ENCODE measurements at regions not wholly inside any gene's neighbourhood (a gene's known extent, or its start where the extent isn't known, plus 50 kb on each side); places are given as distances from the start of the nearest gene placed in this dataset.

GRCh38 chr7:34382166-34382893 is 275.7 kb upstream of the NPSR1 start:
- no peak overlapping the region for H3K4me3 ChIP-seq (ENCODE audit: low read length in 2 of 2)

GRCh38 chr7:34385384-34385783 is 272.6 kb upstream of the NPSR1 start:
- no peaks in the 10 kb centered on the region for H3K27me3 ChIP-seq (ENCODE audit: control insufficient read depth in 1 of 2, insufficient read depth in 2 of 2, low read length in 2 of 2)
- H3K4me1 ChIP-seq (ENCODE audit: control insufficient read depth, insufficient read depth, low read length), result no peaks in the 10 kb centered on the region
- H3K36me3 ChIP-seq (ENCODE audit: control insufficient read depth in 2 of 2, insufficient read depth in 2 of 2, low read length in 2 of 2), result no peaks in the 10 kb centered on the region
- no peak overlapping the region for H3K4me3 ChIP-seq (ENCODE audit: low read length in 2 of 2)
- no peaks in the 10 kb centered on the region for H3K9me3 ChIP-seq (ENCODE audit: control insufficient read depth in 2 of 2, low read length in 2 of 2)
- H3K27ac ChIP-seq (ENCODE audit: low read length), result no peak overlapping the region
- no peak overlapping the region for H3K9ac ChIP-seq (ENCODE audit: low read length in 2 of 2)

More at GRCh38 chr7:34382166-34382893, 275.7 kb upstream of the NPSR1 start:
- Histone ChIP-seq H3K9ac (ENCODE audit: low read length in 2 of 2) (no peak overlapping the region), H3K27ac (ENCODE audit: low read length) (no peak overlapping the region), H3K9me3 (ENCODE audit: control insufficient read depth in 2 of 2, low read length in 2 of 2) (no peaks in the 10 kb centered on the region), H3K4me1 (ENCODE audit: control insufficient read depth, insufficient read depth, low read length) (no peaks in the 10 kb centered on the region), H3K36me3 (ENCODE audit: control insufficient read depth in 2 of 2, insufficient read depth in 2 of 2, low read length in 2 of 2) (no peaks in the 10 kb centered on the region), H3K27me3 (ENCODE audit: control insufficient read depth in 1 of 2, insufficient read depth in 2 of 2, low read length in 2 of 2) (no peaks in the 10 kb centered on the region)

- Histone ChIP-seq H3K36me3 (ENCODE audit: control insufficient read depth in 2 of 2, insufficient read depth in 2 of 2, low read length in 2 of 2) (no peaks in the 10 kb centered on the region), H3K4me3 (ENCODE audit: low read length in 2 of 2) (no peak overlapping the region), H3K9me3 (ENCODE audit: control insufficient read depth in 2 of 2, low read length in 2 of 2) (no peaks in the 10 kb centered on the region), H3K27me3 (ENCODE audit: control insufficient read depth in 1 of 2, insufficient read depth in 2 of 2, low read length in 2 of 2) (no peaks in the 10 kb centered on the region), H3K4me1 (ENCODE audit: control insufficient read depth, insufficient read depth, low read length) (no peaks in the 10 kb centered on the region), H3K27ac (ENCODE audit: low read length) (no peak overlapping the region), H3K9ac (ENCODE audit: low read length in 2 of 2) (no peak overlapping the region)
Observed at GRCh38 chr7:34389332-34390078, 268.5 kb upstream of the NPSR1 start.

- Histone ChIP-seq H3K9me3 (ENCODE audit: control insufficient read depth in 2 of 2, low read length in 2 of 2) (no peaks in the 10 kb centered on the region), H3K27ac (ENCODE audit: low read length) (no peak overlapping the region), H3K4me1 (ENCODE audit: control insufficient read depth, insufficient read depth, low read length) (no peaks in the 10 kb centered on the region), H3K4me3 (ENCODE audit: low read length in 2 of 2) (no peak overlapping the region), H3K9ac (ENCODE audit: low read length in 2 of 2) (no peak overlapping the region), H3K27me3 (ENCODE audit: control insufficient read depth in 1 of 2, insufficient read depth in 2 of 2, low read length in 2 of 2) (no peaks in the 10 kb centered on the region), H3K36me3 (ENCODE audit: control insufficient read depth in 2 of 2, insufficient read depth in 2 of 2, low read length in 2 of 2) (no peaks in the 10 kb centered on the region)
Observed at GRCh38 chr7:34390103-34390502, 267.9 kb upstream of the NPSR1 start.

- Histone ChIP-seq H3K27me3 (ENCODE audit: control insufficient read depth in 1 of 2, insufficient read depth in 2 of 2, low read length in 2 of 2) (no peaks in the 10 kb centered on the region), H3K36me3 (ENCODE audit: control insufficient read depth in 2 of 2, insufficient read depth in 2 of 2, low read length in 2 of 2) (no peaks in the 10 kb centered on the region), H3K4me3 (ENCODE audit: low read length in 2 of 2) (no peak overlapping the region), H3K4me1 (ENCODE audit: control insufficient read depth, insufficient read depth, low read length) (no peaks in the 10 kb centered on the region), H3K27ac (ENCODE audit: low read length) (no peak overlapping the region), H3K9me3 (ENCODE audit: control insufficient read depth in 2 of 2, low read length in 2 of 2) (no peaks in the 10 kb centered on the region), H3K9ac (ENCODE audit: low read length in 2 of 2) (no peak overlapping the region)
Observed at GRCh38 chr7:34392972-34393371, 265.0 kb upstream of the NPSR1 start.

GRCh38 chr7:34396437-34397064 is 261.5 kb upstream of the NPSR1 start:
- Histone ChIP-seq H3K27me3 (ENCODE audit: control insufficient read depth in 1 of 2, insufficient read depth in 2 of 2, low read length in 2 of 2) (no peaks in the 10 kb centered on the region), H3K27ac (ENCODE audit: low read length) (no peak overlapping the region), H3K9me3 (ENCODE audit: control insufficient read depth in 2 of 2, low read length in 2 of 2) (no peaks in the 10 kb centered on the region), H3K4me3 (ENCODE audit: low read length in 2 of 2) (no peak overlapping the region), H3K36me3 (ENCODE audit: control insufficient read depth in 2 of 2, insufficient read depth in 2 of 2, low read length in 2 of 2) (no peaks in the 10 kb centered on the region), H3K4me1 (ENCODE audit: control insufficient read depth, insufficient read depth, low read length) (no peaks in the 10 kb centered on the region), H3K9ac (ENCODE audit: low read length in 2 of 2) (no peak overlapping the region)

- Histone ChIP-seq H3K4me3 (ENCODE audit: low read length in 2 of 2) (no peak overlapping the region), H3K4me1 (ENCODE audit: control insufficient read depth, insufficient read depth, low read length) (no peaks in the 10 kb centered on the region)
Observed at GRCh38 chr7:34401776-34402175, 256.2 kb upstream of the NPSR1 start.

GRCh38 chr7:34406848-34407530 is 251.0 kb upstream of the NPSR1 start:
- Histone ChIP-seq H3K36me3 (ENCODE audit: control insufficient read depth in 2 of 2, insufficient read depth in 2 of 2, low read length in 2 of 2) (no peaks in the 10 kb centered on the region), H3K9me3 (ENCODE audit: control insufficient read depth in 2 of 2, low read length in 2 of 2) (no peaks in the 10 kb centered on the region), H3K4me3 (ENCODE audit: low read length in 2 of 2) (no peak overlapping the region), H3K27me3 (ENCODE audit: control insufficient read depth in 1 of 2, insufficient read depth in 2 of 2, low read length in 2 of 2) (no peaks in the 10 kb centered on the region), H3K27ac (ENCODE audit: low read length) (no peak overlapping the region), H3K9ac (ENCODE audit: low read length in 2 of 2) (no peak overlapping the region), H3K4me1 (ENCODE audit: control insufficient read depth, insufficient read depth, low read length) (no peaks in the 10 kb centered on the region)

More at GRCh38 chr7:34401776-34402175, 256.2 kb upstream of the NPSR1 start:
- Histone ChIP-seq H3K9me3 (ENCODE audit: control insufficient read depth in 2 of 2, low read length in 2 of 2) (no peaks in the 10 kb centered on the region), H3K9ac (ENCODE audit: low read length in 2 of 2) (no peak overlapping the region), H3K36me3 (ENCODE audit: control insufficient read depth in 2 of 2, insufficient read depth in 2 of 2, low read length in 2 of 2) (no peaks in the 10 kb centered on the region), H3K27me3 (ENCODE audit: control insufficient read depth in 1 of 2, insufficient read depth in 2 of 2, low read length in 2 of 2) (no peaks in the 10 kb centered on the region), H3K27ac (ENCODE audit: low read length) (no peak overlapping the region)

GRCh38 chr7:34407586-34407985 is 250.4 kb upstream of the NPSR1 start:
- no peak overlapping the region for H3K27ac ChIP-seq (ENCODE audit: low read length)
- no peaks in the 10 kb centered on the region for H3K9me3 ChIP-seq (ENCODE audit: control insufficient read depth in 2 of 2, low read length in 2 of 2)

GRCh38 chr7:34417781-34418180 is 240.2 kb upstream of the NPSR1 start:
- Histone ChIP-seq H3K36me3 (ENCODE audit: control insufficient read depth in 2 of 2, insufficient read depth in 2 of 2, low read length in 2 of 2) (no peaks in the 10 kb centered on the region), H3K9ac (ENCODE audit: low read length in 2 of 2) (no peak overlapping the region), H3K27ac (ENCODE audit: low read length) (no peak overlapping the region), H3K9me3 (ENCODE audit: control insufficient read depth in 2 of 2, low read length in 2 of 2) (peaks cover 0 to 2% of the 10 kb centered on the region in 2 donors), H3K27me3 (ENCODE audit: control insufficient read depth in 1 of 2, insufficient read depth in 2 of 2, low read length in 2 of 2) (no peaks in the 10 kb centered on the region), H3K4me1 (ENCODE audit: control insufficient read depth, insufficient read depth, low read length) (no peaks in the 10 kb centered on the region), H3K4me3 (ENCODE audit: low read length in 2 of 2) (no peak overlapping the region)

More at GRCh38 chr7:34407586-34407985, 250.4 kb upstream of the NPSR1 start:
- Histone ChIP-seq H3K36me3 (ENCODE audit: control insufficient read depth in 2 of 2, insufficient read depth in 2 of 2, low read length in 2 of 2) (no peaks in the 10 kb centered on the region), H3K4me1 (ENCODE audit: control insufficient read depth, insufficient read depth, low read length) (no peaks in the 10 kb centered on the region), H3K9ac (ENCODE audit: low read length in 2 of 2) (no peak overlapping the region), H3K4me3 (ENCODE audit: low read length in 2 of 2) (no peak overlapping the region), H3K27me3 (ENCODE audit: control insufficient read depth in 1 of 2, insufficient read depth in 2 of 2, low read length in 2 of 2) (no peaks in the 10 kb centered on the region)
